ENCODE measurements at regions not wholly inside any gene's neighbourhood (a gene's known extent, or its start where the extent isn't known, plus 50 kb on each side); places are given as distances from the start of the nearest gene placed in this dataset.
"Not testable (repeated sequence)": the region's sequence is repeated elsewhere in the genome, so short reads cannot be mapped to it uniquely, and the experiment has no call there.

GRCh38 chr10:78443900-78444571, 410.4 kb downstream of the RPS24 start:
- DNase-seq: no peak

- not testable (repeated sequence) for DNase-seq
These were observed 411.1 kb downstream of the RPS24 start for GRCh38 chr10:78444741-78445140.

- no peak for DNase-seq
These were observed 411.6 kb downstream of the RPS24 start for GRCh38 chr10:78445308-78445707.

GRCh38 chr10:78448470-78448869, 414.8 kb downstream of the RPS24 start:
- no peak for DNase-seq

GRCh38 chr10:78448994-78449418, 415.3 kb downstream of the RPS24 start:
- no peak for DNase-seq

- no peak for DNase-seq
These were observed 415.9 kb downstream of the RPS24 start for GRCh38 chr10:78449554-78449953.

GRCh38 chr10:78450239-78450638, 416.6 kb downstream of the RPS24 start:
- no peak for DNase-seq

GRCh38 chr10:78450807-78451485, 417.3 kb downstream of the RPS24 start:
- DNase-seq: no peak

- DNase-seq: no peak
These were observed 417.9 kb downstream of the RPS24 start for GRCh38 chr10:78451592-78451991.

GRCh38 chr10:78454123-78454645, 420.5 kb downstream of the RPS24 start:
- DNase-seq: no peak

GRCh38 chr10:78455236-78455635, 421.6 kb downstream of the RPS24 start:
- DNase-seq: no peak

- no peak for DNase-seq
These were observed 422.1 kb downstream of the RPS24 start for GRCh38 chr10:78455811-78456210.

- no peak for DNase-seq
These were observed 423.2 kb downstream of the RPS24 start for GRCh38 chr10:78456649-78457400.

- DNase-seq: no peak
These were observed 424.3 kb downstream of the RPS24 start for GRCh38 chr10:78457804-78458482.

- no peak for DNase-seq
These were observed 425.4 kb downstream of the RPS24 start for GRCh38 chr10:78458983-78459638.

- no peak for DNase-seq
These were observed 426.0 kb downstream of the RPS24 start for GRCh38 chr10:78459639-78460037.

GRCh38 chr10:78460204-78460603, 426.5 kb downstream of the RPS24 start:
- no peak for DNase-seq

GRCh38 chr10:78461333-78461732, 427.7 kb downstream of the RPS24 start:
- no peak for DNase-seq

GRCh38 chr10:78462176-78462575, 428.5 kb downstream of the RPS24 start:
- no peak for DNase-seq

- DNase-seq: no peak
These were observed 429.1 kb downstream of the RPS24 start for GRCh38 chr10:78462726-78463228.

- no peak for DNase-seq
These were observed 430.6 kb downstream of the RPS24 start for GRCh38 chr10:78464118-78464855.

GRCh38 chr10:78464856-78465267, 431.2 kb downstream of the RPS24 start:
- no peak for DNase-seq

All from suppressor macrophage treated with lipopolysaccharide for 4 hours (primary cell).